ENCODE measurements at regions not wholly inside any gene's neighbourhood (a gene's known extent, or its start where the extent isn't known, plus 50 kb on each side); places are given as distances from the start of the nearest gene placed in this dataset.

DNA sequence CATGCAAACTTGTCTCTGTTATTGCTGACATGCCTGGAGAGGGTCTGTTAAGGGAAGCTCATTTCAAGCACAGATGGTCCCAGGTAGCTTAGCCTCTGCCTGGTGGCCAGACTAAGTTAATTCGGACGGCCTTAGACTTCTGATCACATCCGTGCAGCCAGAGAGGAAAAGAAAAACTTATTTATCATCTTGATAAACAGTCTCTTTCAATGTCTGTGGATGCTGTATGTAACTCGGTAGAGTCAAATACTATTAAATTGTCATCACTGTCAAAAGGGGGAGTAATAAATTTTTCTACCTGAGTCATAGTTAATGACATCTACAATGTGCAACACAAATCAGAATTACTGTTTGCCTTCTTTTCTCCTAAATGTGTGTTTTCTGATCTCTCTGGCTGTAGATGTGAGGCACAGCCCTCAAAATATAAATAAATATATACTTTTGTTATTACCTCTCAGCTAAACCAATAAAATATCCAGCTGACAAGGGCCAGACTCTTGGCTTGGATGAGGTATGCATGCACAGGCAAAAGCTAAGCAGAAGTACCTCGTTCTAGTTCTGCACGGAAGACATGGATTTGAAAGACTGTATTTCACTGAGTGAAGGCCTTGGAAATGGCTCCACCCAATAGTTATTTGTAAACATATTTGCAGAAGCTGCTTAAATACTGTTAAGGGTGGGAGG is 530.0 kb downstream of the TAFA4 start:
- TF ChIP-seq POLR2A (IDR thresholded peaks at IDR 0.05; ENCODE audit: control extremely low read depth in 1 of 2, low read depth in 2 of 2, low read length in 2 of 2) (no peak), CTCF (IDR thresholded peaks at IDR 0.05; ENCODE audit: control extremely low read depth in 1 of 3, insufficient read depth in 1 of 3, low read depth in 1 of 3, low read length in 3 of 3) (no peak)
